SK-N-SH (cell line): ENCODE measurements at regions not wholly inside any gene's neighbourhood (a gene's known extent, or its start where the extent isn't known, plus 50 kb on each side); places are given as distances from the start of the nearest gene placed in this dataset.

Experiments
- CTCF ChIA-PET: fragments of 300-600, 350-600 bp; formaldehyde crosslinking; extraction: SDS; loops from one replicate; lab custom pipeline; 2021; lab: Yijun Ruan, JAX
- POLR2A ChIA-PET: fragments of 350-600 bp; sonication (Branson Sonifier 250); formaldehyde crosslinking; extraction: SDS; loops from one replicate; lab custom pipeline; 2020; ENCODE audit warnings: antibody characterized with exemption, inconsistent platforms; lab: Yijun Ruan, JAX
- DNase-seq: peaks from one replicate; pipeline ENCODE4 v3.0.0; 2012
- H2AFZ ChIP-seq: fragments of 200-600 bp; sonication (generic); 2 replicates; pipeline ENCODE4 v1.8.1; 2016; ENCODE audit warnings: antibody characterized with exemption, mild to moderate bottlenecking, low read depth
- H3F3A ChIP-seq: fragments of 200-600 bp; sonication (generic); replicated peaks from 2 replicates; pipeline ENCODE3; 2016; ENCODE audit warnings: antibody characterized with exemption, mild to moderate bottlenecking; ENCODE audit not compliant: insufficient read depth
- H3K27ac ChIP-seq, 2 experiments: fragments of 200-500 bp in 1 of 2; fragments of 200-600 bp in 1 of 2; sonication (Bioruptor generic) in 1 of 2; sonication (generic), shearing (Covaris generic) in 1 of 2; 2 replicates each; pipeline versions ENCODE4 v1.5.1 to v1.6.1; 2014 to 2016; ENCODE audit warnings: low read depth in 2 of 2, inconsistent platforms in 1 of 2, low read length in 1 of 2, mild to moderate bottlenecking in 1 of 2, mixed read lengths in 1 of 2
- H3K27me3 ChIP-seq: fragments of 200-600 bp; sonication (generic), shearing (Covaris generic); 2 replicates; pipeline ENCODE4 v1.6.1; 2016; ENCODE audit warnings: mixed run types; ENCODE audit not compliant: insufficient read depth
- H3K36me3 ChIP-seq, 2 experiments: fragments of 200-500 bp in 1 of 2; fragments of 200-600 bp in 1 of 2; sonication (Bioruptor generic) in 1 of 2; sonication (generic) in 1 of 2; replicated peaks in 1 of 2; 2 replicates each; pipeline versions ENCODE3 to v1.5.1; 2014 to 2016; ENCODE audit warnings: low read length in 1 of 2, mild to moderate bottlenecking in 1 of 2; ENCODE audit not compliant: insufficient read depth in 2 of 2, control insufficient read depth in 1 of 2
- H3K4me1 ChIP-seq, 2 experiments: fragments of 200-500 bp in 1 of 2; fragments of 200-600 bp in 1 of 2; sonication (Bioruptor generic) in 1 of 2; sonication (generic), shearing (Covaris generic) in 1 of 2; 2 replicates each; pipeline versions ENCODE4 v1.5.1 to v1.6.1; 2014 to 2016; ENCODE audit warnings: low read depth in 1 of 2, low read length in 1 of 2, mixed run types in 1 of 2; ENCODE audit not compliant: insufficient read depth in 2 of 2, control insufficient read depth in 1 of 2
- H3K4me2 ChIP-seq: fragments of 200-600 bp; sonication (generic), shearing (Covaris generic); 2 replicates; pipeline ENCODE4 v1.6.1; 2017; ENCODE audit warnings: mixed run types
- H3K4me3 ChIP-seq, 2 experiments: fragments of 200-500 bp in 1 of 2; fragments of 200-600 bp in 1 of 2; sonication (Bioruptor generic) in 1 of 2; sonication (generic), shearing (Covaris generic) in 1 of 2; 2 replicates each; pipeline versions ENCODE4 v1.5.1 to v1.8.1; 2014 to 2016; ENCODE audit warnings: low read depth in 2 of 2, inconsistent platforms in 1 of 2, low read length in 1 of 2, mild to moderate bottlenecking in 1 of 2, mixed read lengths in 1 of 2, moderate library complexity in 1 of 2
- H3K79me2 ChIP-seq: fragments of 200-600 bp; sonication (generic); 2 replicates; pipeline ENCODE4 v1.8.1; 2017; ENCODE audit warnings: mild to moderate bottlenecking; ENCODE audit not compliant: insufficient read depth
- H3K9ac ChIP-seq: fragments of 200-600 bp; sonication (generic); 2 replicates; pipeline ENCODE4 v1.6.1; 2017; ENCODE audit warnings: mixed run types
- H3K9me2 ChIP-seq: fragments of 200-600 bp; sonication (generic); 2 replicates; pipeline ENCODE4 v1.6.1; 2017; ENCODE audit warnings: mixed run types
- H3K9me3 ChIP-seq: fragments of 200-600 bp; sonication (generic); 2 replicates; pipeline ENCODE4 v1.6.1; 2017; ENCODE audit warnings: mixed run types, mild to moderate bottlenecking, moderate library complexity
- H4K20me1 ChIP-seq: fragments of 200-600 bp; sonication (generic); 2 replicates; pipeline ENCODE4 v1.6.1; 2017; ENCODE audit warnings: mild to moderate bottlenecking, mixed run types; ENCODE audit not compliant: insufficient read depth
- CTCF ChIP-seq: fragments of 200-600 bp; sonication (generic); IDR thresholded peaks from 2 replicates; pipeline ENCODE4 v1.6.1; 2017; ENCODE audit warnings: antibody characterized with exemption, mild to moderate bottlenecking, moderate library complexity
- ELF1 ChIP-seq: IDR thresholded peaks from 2 replicates; pipeline ENCODE4 v1.4.0; 2012
- EZH2phosphoT487 ChIP-seq: fragments of 200-600 bp; sonication (generic); IDR thresholded peaks from 2 replicates; pipeline ENCODE4 v1.6.1; 2017; ENCODE audit warnings: low read depth, mixed run types, mild to moderate bottlenecking, antibody characterized with exemption, moderate library complexity, borderline replicate concordance
- FOXM1 ChIP-seq: IDR thresholded peaks from 2 replicates; pipeline ENCODE4 v1.4.0; 2012; ENCODE audit warnings: low read depth, mild to moderate bottlenecking
- GATA2 ChIP-seq: sonication (generic); formaldehyde crosslinking; IDR thresholded peaks from 2 replicates; pipeline ENCODE4 v1.5.0; 2020; ENCODE audit warnings: mild to moderate bottlenecking, missing genetic modification reagents
- MEF2A ChIP-seq: IDR thresholded peaks from 2 replicates; pipeline ENCODE4 v1.4.0; 2012; ENCODE audit warnings: low read depth, borderline replicate concordance
- NRF1 ChIP-seq: IDR thresholded peaks from 2 replicates; pipeline ENCODE4 v1.6.1; 2012; ENCODE audit warnings: low read depth, mild to moderate bottlenecking, low read length
- PBX3 ChIP-seq: IDR thresholded peaks from 2 replicates; pipeline ENCODE4; 2012
- POLR2AphosphoS5 ChIP-seq: IDR thresholded peaks from 2 replicates; pipeline ENCODE4 v1.6.1; 2012; ENCODE audit warnings: low read depth, low read length
- RAD21 ChIP-seq: IDR thresholded peaks from 2 replicates; pipeline ENCODE4 v1.6.1; 2012; ENCODE audit warnings: mild to moderate bottlenecking, low read length
- RCOR1 ChIP-seq: fragments of 150-350 bp; IDR thresholded peaks from 2 replicates; pipeline ENCODE4 v1.6.1; 2017; ENCODE audit warnings: antibody characterized with exemption, low read length
- RFX5 ChIP-seq: IDR thresholded peaks from 2 replicates; pipeline ENCODE4 v1.6.1; 2012; ENCODE audit warnings: mild to moderate bottlenecking, improper control_type of control experiment, low read length
- SMC3 ChIP-seq: IDR thresholded peaks from 2 replicates; pipeline ENCODE4 v1.6.1; 2012; ENCODE audit warnings: low read depth, low read length, improper control_type of control experiment
- TAF1 ChIP-seq: IDR thresholded peaks from 2 replicates; pipeline ENCODE4 v1.6.1; 2012; ENCODE audit warnings: low read depth, mild to moderate bottlenecking, low read length, moderate library complexity, borderline replicate concordance
- TCF12 ChIP-seq: IDR thresholded peaks from 2 replicates; pipeline ENCODE4 v1.4.0; 2012
- TEAD4 ChIP-seq: IDR thresholded peaks from 2 replicates; pipeline ENCODE4 v1.4.0; 2012; ENCODE audit warnings: mild to moderate bottlenecking, borderline replicate concordance; ENCODE audit not compliant: insufficient read depth
- YY1 ChIP-seq: IDR thresholded peaks from 2 replicates; pipeline ENCODE4 v1.4.0; 2012; ENCODE audit warnings: low read depth, mild to moderate bottlenecking
- WGBS: methylation state at CpG from one replicate; pipeline ENCODE4 v1.1.6; 2017; ENCODE audit warnings: low lambda C conversion rate; 5-methylcytosine and 5-hydroxymethylcytosine counted together
- TF ChIP-seq, protein P1 (sequence below): IDR thresholded peaks from 2 replicates; pipeline ENCODE4 v1.6.1; 2012; ENCODE audit warnings: mild to moderate bottlenecking, low read depth, low read length, moderate library complexity
- TF ChIP-seq, protein P2 (sequence below): IDR thresholded peaks from 2 replicates; pipeline ENCODE4 v1.4.0; 2012; ENCODE audit warnings: low read depth, borderline replicate concordance
- TF ChIP-seq, protein P3 (sequence below): fragments of 150-350 bp; IDR thresholded peaks from 2 replicates; pipeline ENCODE4 v1.6.1; 2016; ENCODE audit warnings: mild to moderate bottlenecking, low read depth, low read length

- Histone ChIP-seq H2AFZ (no peak overlapping the region), H3K4me1 (no peaks in the 10 kb centered on the region), H3K79me2 (no peaks in the 10 kb centered on the region), H3K9me3 (no peaks in the 10 kb centered on the region), H3K9ac (no peak overlapping the region), H3K36me3 (peaks cover 0 to 3% of the 10 kb centered on the region in 2 experiments), H4K20me1 (no peaks in the 10 kb centered on the region), H3F3A (no peaks in the 10 kb centered on the region), H3K9me2 (no peaks in the 10 kb centered on the region), H3K27me3 (no peaks in the 10 kb centered on the region), H3K27ac (no peak overlapping the region), H3K4me3 (no peak overlapping the region), H3K4me2 (no peak overlapping the region)
- POLR2A ChIA-PET: no interaction called here
- TF ChIP-seq NRF1 (no peak), SMC3 (peak; percentile 84), RAD21 (peak; percentile 79), CTCF (peak; percentile 83), EZH2phosphoT487 (no peak)
- CTCF ChIA-PET: interaction anchor here (0.6 to 3.7 kb wide), 30 partner anchors 8 to 707 kb away, joined by 3 to 37 read pairs (median 4); no protein-coding TSS in a partner anchor
- WGBS: 6% methylated on average over 3 of the region's 3 CpGs
- peak; percentile 28 for DNase-seq
These were observed 158.7 kb downstream of the RAB38 start for GRCh38 chr11:88016392-88017170.

- no peaks in the 10 kb centered on the region for H3K9me2 ChIP-seq
- no peaks in the 10 kb centered on the region for H3K9me3 ChIP-seq
- no peak overlapping the region for H3K4me3 ChIP-seq
- H3K27me3 ChIP-seq: no peaks in the 10 kb centered on the region
- CTCF ChIA-PET: interaction anchor here (1.0 to 3.7 kb wide), 11 partner anchors 9 to 537 kb away, joined by 3 to 37 read pairs (median 5); no protein-coding TSS in a partner anchor
- TF ChIP-seq FOXM1 (no peak), TEAD4 (no peak), PBX3 (no peak), TCF12 (no peak), RFX5 (no peak), TAF1 (no peak), MEF2A (no peak), RCOR1 (no peak), YY1 (no peak), GATA2 (CRISPR knock-in tag) (no peak), ELF1 (no peak), RAD21 (no peak), POLR2AphosphoS5 (no peak)
- TF ChIP-seq, protein P1, sequence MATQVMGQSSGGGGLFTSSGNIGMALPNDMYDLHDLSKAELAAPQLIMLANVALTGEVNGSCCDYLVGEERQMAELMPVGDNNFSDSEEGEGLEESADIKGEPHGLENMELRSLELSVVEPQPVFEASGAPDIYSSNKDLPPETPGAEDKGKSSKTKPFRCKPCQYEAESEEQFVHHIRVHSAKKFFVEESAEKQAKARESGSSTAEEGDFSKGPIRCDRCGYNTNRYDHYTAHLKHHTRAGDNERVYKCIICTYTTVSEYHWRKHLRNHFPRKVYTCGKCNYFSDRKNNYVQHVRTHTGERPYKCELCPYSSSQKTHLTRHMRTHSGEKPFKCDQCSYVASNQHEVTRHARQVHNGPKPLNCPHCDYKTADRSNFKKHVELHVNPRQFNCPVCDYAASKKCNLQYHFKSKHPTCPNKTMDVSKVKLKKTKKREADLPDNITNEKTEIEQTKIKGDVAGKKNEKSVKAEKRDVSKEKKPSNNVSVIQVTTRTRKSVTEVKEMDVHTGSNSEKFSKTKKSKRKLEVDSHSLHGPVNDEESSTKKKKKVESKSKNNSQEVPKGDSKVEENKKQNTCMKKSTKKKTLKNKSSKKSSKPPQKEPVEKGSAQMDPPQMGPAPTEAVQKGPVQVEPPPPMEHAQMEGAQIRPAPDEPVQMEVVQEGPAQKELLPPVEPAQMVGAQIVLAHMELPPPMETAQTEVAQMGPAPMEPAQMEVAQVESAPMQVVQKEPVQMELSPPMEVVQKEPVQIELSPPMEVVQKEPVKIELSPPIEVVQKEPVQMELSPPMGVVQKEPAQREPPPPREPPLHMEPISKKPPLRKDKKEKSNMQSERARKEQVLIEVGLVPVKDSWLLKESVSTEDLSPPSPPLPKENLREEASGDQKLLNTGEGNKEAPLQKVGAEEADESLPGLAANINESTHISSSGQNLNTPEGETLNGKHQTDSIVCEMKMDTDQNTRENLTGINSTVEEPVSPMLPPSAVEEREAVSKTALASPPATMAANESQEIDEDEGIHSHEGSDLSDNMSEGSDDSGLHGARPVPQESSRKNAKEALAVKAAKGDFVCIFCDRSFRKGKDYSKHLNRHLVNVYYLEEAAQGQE: no peak
- TF ChIP-seq, protein P2, sequence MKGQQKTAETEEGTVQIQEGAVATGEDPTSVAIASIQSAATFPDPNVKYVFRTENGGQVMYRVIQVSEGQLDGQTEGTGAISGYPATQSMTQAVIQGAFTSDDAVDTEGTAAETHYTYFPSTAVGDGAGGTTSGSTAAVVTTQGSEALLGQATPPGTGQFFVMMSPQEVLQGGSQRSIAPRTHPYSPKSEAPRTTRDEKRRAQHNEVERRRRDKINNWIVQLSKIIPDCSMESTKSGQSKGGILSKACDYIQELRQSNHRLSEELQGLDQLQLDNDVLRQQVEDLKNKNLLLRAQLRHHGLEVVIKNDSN: no peak
- TF ChIP-seq, protein P3, sequence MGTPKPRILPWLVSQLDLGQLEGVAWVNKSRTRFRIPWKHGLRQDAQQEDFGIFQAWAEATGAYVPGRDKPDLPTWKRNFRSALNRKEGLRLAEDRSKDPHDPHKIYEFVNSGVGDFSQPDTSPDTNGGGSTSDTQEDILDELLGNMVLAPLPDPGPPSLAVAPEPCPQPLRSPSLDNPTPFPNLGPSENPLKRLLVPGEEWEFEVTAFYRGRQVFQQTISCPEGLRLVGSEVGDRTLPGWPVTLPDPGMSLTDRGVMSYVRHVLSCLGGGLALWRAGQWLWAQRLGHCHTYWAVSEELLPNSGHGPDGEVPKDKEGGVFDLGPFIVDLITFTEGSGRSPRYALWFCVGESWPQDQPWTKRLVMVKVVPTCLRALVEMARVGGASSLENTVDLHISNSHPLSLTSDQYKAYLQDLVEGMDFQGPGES: no peak
- no peaks in the 10 kb centered on the region for H4K20me1 ChIP-seq
- H3K79me2 ChIP-seq: no peaks in the 10 kb centered on the region
- no peaks in the 10 kb centered on the region for H3K4me1 ChIP-seq
- POLR2A ChIA-PET: no interaction called here
- no peak overlapping the region for H3K27ac ChIP-seq
- H3K36me3 ChIP-seq: no peaks in the 10 kb centered on the region
- no peaks in the 10 kb centered on the region for H3F3A ChIP-seq
- no peak overlapping the region for H3K9ac ChIP-seq
- DNase-seq: no peak
- 4% methylated on average over 2 of the region's 2 CpGs for WGBS
- H2AFZ ChIP-seq: no peak overlapping the region
- H3K4me2 ChIP-seq: no peak overlapping the region
These were observed 160.1 kb downstream of the RAB38 start for GRCh38 chr11:88015170-88015569.
